Kidney capillary endothelial cell (primary cell): ENCODE measurements at regions not wholly inside any gene's neighbourhood (a gene's known extent, or its start where the extent isn't known, plus 50 kb on each side); places are given as distances from the start of the nearest gene placed in this dataset.
"Not testable (repeated sequence)": the region's sequence is repeated elsewhere in the genome, so short reads cannot be mapped to it uniquely, and the experiment has no call there.

Experiments
- DNase-seq: peaks from one replicate; pipeline ENCODE4 v3.0.0-alpha.2; 2018; ENCODE audit warnings: low spot score

DNA sequence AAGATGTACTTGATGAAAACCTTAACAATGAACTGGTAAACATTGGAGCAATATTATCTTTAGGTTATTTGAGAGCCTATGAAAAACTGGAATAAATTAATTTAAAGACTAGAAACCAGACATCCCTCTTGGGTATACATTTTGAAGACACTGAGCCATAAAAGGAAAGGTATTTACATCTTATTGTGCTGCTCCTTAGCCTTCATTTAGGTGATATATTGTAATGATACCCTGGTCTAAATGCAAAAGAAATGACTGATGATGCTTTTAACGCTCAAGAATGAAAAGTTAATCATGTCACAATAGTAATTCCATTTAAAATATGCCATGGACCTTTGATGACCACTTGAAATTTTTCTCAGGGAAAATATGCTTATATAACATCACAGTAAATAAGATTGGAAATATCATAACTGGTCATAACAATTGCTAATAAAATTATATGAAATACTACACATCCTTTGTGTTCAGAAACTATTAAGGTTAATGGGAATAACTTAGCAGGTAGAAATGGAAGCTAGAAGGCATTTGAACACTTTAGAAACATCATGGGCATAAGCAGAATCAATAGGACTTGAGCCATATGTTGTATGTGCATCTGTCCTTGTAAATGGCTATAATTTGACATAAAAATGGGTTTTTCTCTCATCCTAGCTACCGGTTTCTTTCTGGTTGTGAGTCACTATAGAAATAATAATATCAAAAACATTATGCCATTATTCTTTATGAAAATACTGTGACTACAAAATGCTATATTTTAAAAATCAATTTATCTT, 979.7 kb downstream of the RAPGEF2 start:
- no peak for DNase-seq

DNA sequence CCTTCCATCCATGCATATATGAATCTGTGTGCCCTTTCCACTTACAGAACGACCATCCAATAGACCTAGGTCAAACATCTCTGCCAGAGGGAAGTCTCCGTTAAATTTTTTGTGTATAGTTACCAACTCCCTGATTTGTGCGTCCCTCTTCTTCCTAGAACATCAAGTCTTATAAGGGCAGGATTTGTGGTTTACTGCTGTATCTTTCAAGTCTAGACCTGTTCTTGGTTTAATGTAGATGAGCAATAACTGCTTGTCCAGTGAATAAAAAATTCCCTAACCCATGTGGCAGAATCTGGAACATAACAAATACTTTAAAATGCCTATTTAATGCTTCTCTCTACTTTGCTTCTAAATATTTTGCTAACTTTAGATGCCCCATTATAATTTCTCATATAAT, 988.8 kb downstream of the RAPGEF2 start:
- DNase-seq = no peak

DNA sequence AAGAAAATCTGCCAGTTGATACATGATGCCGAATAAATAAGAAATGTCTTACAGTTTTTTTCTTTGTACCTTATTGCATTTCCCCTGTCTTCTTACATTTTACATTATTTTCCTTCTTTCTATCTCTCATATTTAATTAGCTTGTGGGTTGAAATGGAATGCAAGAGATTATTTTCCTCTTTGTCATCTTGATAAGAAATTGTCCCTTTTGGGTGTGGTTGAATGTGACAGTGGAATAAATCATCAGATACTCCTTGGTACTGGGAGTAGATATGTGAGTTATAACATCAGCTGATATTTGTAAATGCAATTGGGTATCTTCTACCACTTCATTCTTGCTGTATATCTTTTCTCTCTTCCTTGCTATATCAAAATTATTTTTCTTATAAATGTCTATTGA, 997.4 kb downstream of the RAPGEF2 start:
- no peak for DNase-seq

DNA sequence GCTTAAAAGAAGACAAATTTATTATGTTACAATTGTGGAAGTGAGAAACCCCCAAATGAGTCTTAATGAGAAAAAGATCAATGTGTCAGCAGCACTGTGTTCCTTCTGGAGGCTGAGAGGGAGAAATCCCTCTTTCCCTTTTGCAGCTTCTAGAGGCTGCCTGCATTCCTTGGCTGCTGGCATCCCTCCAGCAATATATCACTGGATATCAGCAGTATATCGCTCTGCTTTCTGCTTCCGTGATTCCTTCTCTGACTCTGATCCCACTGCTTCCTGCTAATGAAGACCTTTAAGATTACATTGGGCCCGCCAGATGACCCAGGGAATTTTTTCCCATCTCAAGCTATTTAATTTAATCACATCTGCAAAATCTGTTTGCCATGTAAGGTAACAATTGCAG, 1008.0 kb downstream of the RAPGEF2 start:
- DNase-seq = no peak

DNA sequence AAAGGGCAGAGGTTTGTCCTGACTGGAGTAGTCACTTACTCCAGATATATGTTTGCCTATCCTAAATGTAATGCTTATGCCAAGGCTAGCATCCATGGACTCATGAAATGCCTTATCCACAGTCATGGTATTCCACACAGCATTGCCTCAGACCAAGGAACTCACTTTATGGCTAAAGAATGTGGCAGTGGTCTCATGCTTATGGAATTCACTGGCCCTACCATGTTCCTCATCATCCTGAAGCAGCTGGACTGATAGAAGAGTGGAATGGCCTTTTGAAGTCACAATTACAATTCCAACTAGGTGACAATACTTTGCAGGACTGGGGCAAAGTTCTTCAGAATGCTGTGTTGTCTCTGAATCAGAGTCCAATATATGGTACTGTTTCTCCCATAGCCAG, 1014.8 kb downstream of the RAPGEF2 start:
- no peak for DNase-seq

DNA sequence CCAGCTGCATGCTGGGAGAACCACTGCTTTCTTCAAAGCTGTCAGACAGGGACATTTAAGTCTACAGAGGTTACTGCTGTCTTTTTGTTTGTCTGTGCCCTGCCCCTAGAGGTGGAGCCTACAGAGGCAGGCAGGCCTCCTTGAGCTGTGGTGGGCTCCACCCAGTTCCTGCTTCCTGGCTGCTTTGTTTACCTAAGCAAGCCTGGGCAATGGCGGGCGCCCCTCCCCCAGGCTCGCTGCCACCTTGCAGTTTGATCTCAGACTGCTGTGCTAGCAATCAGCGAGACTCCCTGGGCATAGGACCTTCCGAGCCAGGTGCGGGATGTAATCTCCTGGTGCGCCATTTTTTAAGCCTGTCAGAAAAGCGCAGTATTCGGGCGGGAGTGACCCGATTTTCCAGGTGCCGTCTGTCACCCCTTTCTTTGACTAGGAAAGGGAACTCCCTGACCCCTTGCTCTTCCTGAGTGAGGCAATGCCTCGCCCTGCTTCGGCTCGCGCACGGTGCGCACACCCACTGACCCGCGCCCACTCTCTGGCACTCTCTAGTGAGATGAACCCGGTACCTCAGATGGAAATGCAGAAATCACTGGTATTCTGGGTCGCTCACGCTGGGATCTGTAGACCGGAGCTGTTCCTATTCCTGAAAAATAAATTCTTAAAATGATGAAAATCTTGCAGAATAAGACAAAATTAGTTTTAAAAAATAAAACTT, 1022.9 kb downstream of the RAPGEF2 start:
- DNase-seq = not testable (repeated sequence)

DNA sequence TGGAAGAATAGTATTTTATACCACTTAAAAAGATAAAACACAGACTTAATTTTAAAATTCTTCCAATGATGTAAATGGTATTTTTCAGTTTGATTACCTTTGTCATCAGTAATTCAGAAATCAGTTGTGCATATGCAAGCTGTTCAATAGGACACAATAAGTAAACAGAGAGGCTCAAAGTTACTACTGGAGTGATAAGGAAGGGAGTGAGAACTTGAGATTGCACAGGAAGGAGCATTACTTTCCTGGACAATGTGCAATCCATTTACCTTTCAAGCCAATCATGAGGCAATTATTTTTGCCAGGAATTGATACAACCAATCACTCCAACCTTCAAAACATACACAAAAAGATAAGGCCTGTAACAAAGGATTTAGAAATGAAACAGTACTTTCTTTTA, 1024.3 kb downstream of the RAPGEF2 start:
- DNase-seq = no peak

DNA sequence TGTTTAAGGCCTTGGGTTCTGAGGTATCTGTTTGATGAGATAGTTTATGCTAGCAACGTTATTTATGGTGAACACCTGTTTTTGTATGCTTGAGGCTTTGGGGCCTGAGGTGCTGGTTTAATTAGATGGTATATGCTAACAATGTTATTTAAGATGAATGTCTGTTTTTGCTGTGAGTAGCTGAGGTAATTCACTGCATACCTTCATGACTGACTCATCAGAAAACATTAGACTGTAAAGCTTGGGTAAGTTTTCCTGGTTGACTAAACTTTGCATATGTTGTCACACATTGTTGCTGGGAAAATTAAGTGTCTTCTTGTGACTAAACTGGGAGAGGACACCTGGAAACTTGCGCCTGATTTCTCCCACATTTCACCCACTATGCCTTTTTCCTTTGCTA, 1026.6 kb downstream of the RAPGEF2 start:
- DNase-seq = no peak

DNA sequence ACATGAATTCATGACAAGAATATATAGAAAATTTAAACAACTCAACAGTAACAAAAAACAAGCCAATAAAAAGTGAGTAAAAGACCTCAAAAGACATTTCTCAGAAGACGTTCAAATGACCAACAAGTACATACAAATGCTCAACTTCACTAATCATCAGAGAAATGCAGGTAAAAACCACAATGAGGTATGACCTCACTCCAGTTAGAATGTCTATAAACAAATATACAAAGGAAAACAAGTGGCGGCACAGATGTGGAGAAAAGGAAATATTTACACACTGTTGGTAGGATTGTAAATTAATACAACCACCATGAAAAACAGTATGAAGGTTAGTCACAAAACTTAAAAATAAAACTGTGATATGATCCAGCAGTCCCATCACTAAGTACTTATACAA, 1033.1 kb downstream of the RAPGEF2 start:
- DNase-seq = no peak

DNA sequence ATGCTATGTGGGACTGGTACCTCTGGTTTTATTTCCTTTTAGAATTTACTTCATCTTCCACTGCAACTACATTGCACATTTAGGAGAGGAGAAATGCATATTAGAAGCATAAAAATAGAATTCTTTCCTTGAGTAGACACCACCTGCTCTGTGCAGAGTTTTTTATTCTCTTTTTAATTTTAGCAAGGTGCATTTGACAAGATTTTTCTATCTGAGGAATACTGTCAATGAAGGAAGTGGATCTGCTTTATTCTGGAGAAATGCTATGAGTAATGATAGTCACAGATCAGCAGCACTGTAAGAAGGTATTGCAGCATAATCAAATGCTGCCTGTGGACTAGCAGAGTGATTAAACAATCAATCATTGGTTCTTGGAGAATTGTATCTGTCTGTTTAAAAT, 1038.3 kb downstream of the RAPGEF2 start:
- DNase-seq = no peak

DNA sequence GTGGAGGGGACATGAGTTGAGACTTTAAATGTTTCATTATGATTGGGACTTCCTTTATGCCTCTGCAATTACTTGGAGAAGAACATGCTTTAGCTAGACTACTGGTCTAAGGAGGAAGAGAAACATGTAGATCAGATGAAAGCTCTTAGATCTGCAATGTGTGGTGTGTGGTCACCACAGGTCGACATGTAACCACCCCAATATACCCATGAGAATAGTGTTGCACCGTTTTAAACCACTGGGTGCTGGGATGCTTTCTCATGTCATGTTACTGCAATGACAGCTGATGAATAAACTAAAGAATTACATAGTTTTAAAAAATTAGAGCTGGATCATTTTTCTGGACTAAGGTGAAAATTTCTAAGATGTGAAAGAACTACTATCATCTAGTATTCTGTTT, 1039.7 kb downstream of the RAPGEF2 start:
- DNase-seq = no peak

DNA sequence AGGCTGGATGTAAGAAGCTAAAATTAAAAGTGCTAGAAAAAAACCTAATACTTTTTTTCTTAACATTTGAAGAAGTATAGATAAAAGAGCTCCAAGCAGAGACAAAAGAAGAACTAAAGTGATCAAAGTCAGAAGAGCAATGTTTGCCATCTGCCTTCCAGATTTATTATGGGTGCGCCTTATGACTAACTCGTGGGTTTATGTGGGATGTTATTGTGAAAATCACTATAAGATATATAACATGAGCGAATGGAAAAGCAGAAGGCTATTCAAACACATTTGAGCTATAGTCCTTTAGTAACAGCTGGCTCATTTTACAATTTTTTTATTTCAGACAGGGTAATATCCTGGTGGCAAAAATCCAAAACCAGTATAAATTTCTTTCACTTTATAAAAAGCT, 1040.7 kb downstream of the RAPGEF2 start:
- no peak for DNase-seq

DNA sequence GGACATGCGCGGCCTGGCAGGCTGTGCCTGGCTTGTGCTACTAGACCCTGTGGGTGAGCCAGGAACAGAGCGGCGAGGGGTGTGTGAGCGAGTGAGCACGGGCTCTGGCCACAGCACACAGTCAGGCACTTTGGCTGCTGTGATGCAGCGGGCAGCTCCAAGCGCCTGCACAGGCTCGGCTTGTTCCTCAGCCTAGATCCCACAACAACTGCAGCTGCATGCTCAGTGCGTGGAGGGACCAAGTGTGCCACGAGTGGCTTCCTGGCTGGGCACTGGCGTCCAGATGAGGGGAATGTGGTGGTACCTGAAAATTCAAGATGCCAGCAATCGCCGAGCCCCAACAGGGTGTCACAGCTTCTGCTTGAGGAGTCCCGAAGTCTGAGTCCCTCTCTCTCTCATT, 1056.6 kb downstream of the RAPGEF2 start:
- no peak for DNase-seq

DNA sequence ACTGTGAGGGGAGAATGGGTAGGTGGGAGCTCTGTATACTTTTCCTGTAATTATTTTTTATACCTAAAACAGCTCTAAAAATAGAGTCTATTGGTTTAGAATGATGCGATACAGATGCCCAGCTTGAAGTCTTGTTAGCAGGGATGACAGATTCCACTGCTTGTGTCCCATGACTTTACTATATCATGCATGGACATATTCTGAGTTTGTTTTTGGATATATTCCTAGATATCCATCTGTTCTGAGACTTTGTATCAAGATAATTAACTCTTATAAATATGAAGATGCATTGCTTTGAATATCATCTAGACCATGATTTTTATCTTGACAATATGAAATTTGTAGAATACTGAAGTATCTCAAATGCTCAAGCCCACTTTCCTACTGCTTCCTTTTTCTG, 1058.1 kb downstream of the RAPGEF2 start:
- DNase-seq = no peak

DNA sequence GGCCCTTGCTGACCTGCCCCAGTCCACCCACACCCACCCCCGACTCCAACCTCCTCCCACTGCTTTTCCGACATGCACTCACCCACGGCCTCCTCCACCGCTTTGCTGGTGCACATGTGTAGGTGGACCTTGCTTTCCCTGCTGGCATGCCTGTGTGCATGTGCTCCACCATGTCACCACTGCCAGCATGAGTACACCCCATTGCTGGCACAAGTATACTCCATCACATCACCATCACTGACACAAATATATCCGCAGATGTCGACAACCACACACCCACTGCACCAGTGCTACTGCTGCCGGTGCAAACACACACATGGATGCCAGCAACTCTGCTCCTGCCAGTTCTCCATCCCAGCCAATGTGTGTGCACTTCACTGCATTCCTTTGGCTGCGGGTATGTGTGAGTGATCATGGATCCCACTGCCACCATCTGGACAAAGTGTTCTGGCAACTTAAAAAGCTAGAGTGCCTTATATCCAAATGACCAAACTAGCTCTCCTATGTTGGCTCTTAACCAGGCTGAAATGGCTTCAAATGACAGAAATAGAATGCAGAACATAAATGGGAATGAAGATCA, 1072.3 kb downstream of the RAPGEF2 start:
- no peak for DNase-seq

DNA sequence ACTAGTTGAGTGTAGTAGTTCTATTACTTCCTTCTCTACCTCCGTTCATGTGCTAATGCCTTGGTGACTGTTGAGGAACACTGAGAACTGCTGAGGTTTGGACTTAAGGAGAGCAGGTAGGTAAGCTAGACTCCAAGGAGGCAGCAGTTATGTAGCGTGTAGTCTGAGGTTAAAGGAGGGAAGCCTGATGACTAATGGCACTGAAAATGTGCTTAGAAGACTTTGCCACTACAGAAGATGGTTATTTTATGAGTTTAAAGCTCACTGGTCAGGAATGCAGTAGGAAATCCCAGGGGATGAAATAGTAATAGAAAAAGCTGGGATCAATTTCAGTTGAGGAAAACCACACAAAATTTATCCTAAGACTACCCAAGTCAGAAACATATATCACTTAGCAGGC, 1077.3 kb downstream of the RAPGEF2 start:
- DNase-seq = no peak

DNA sequence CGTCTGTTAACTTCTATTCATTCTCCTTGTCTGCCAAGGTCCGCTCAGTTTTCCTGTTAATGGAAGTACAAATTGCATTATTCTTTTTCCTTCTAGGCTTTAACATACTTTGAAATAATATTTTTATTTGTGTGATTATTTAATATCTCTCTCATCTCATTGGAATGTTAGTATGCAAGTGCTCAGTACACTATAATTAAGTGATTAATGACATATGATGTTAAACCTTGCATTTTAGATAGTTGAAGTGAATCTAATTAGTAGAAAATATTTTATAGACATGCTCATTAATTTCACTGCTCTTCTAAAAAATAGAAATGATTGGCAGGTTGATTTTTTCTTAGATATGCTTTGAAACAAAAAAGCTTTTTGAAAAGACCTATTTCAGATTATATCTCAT, 1079.8 kb downstream of the RAPGEF2 start:
- no peak for DNase-seq

DNA sequence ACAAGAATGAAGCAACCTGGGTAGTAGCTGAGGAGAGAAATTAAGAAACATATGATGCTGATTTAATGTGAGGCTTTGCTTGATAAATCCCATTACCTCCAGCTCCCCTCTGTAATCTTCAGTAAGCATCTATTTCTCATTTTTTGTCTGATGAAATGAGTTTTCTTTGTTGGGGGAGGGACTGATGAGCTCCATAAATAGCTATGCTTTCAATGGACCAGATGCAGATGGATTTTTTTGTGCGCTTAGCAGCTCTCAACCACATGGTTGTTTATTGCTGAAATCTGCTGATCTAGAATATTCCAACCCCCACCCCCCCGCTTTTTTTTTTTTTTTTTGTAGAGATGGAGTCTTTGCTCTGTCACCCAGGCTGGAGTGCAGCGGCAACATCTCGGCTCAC, 1082.0 kb downstream of the RAPGEF2 start:
- DNase-seq = no peak

DNA sequence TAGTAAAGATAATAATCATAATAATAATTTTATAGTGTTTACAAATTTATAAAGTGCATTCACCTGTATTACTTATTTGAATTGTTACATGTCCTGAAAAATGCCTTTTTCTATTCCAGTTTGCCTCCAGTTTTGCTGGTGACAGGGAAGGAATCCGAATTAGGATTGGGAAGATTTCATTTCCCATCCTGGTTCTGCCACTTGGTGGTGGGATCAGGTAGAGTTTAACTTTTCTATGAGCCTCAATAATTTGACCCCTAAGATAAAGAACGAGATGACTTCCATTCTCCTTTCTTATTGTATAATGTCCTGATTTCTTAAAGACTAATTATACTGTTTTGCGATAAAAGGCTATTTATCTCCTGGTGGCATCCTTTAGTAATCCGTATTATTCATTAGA, 1090.9 kb downstream of the RAPGEF2 start:
- DNase-seq = no peak

DNA sequence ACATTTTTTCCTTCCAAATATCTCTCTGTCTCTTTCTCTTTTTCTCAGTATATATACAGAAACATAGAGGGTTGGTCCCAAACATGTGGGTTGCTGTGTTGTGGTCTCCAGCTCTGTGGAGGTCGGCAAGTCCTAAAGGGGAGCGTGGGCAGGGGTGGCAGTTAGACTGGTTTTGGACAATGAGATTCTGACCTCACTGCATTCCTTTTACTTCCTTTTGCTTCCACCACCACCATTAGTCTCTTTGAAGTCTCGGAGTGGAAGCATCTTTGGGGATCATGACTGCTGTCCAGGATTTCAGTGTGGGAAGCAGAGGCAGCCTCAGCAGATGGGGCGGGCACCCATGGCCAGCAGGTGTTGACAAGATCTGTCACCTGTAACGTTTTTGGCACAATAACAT, 1091.8 kb downstream of the RAPGEF2 start:
- DNase-seq = no peak

DNA sequence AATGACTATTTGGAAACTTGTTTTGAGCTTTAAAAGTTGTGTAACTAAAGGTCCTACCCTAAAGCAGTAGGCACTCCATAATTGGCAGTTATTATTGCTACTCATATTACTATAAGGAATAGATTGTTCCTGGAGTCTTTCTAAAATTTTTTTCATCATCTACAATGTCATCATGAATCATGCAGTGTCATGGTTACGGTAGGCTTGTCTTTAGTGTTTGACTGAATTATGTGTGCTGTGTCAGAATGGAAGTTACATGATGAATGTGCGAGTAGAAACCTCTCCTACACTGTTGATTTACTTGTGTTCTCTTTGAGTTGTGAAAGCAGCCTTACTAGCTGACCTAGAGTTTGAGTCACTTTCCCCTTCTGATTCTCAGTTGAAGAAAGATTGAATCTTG, 1099.9 kb downstream of the RAPGEF2 start:
- DNase-seq = no peak

DNA sequence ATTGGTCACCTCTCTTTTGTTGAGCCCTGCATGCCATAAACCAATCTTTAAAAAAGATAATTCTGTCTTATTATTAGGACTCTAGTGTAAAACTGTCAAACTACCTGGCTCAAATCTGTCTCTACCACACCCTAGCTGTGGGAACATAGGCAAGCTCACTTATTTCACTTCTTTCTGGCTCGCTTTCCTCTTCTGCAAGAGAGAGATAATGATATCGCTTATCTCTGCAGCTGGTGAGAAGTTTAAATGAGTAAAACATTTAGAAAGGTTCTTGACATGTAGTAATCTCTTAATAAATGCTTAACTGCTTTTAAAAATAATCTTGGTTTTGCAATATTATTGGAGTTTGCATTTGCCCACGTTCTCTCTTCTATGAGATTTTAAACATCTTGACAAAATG, 1109.2 kb downstream of the RAPGEF2 start:
- DNase-seq = no peak

DNA sequence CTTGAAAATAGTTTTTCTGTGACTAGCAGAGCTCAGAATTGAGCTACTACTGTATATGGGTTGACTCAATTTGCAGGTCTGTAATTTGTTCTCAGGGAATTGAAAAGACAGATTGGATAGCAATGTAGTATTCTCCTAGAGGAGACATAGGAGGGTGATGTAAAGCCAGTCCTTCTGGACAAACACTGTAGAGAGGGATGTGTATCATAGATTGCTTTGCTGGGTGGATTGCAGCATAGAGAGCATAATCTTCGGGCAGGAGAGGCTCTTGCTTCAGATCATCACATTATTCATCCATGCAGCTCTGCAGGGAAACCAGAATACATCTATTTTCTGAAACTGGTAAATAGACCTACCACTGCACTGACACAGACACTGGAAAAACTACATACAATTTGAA, 1110.5 kb downstream of the RAPGEF2 start:
- no peak for DNase-seq

DNA sequence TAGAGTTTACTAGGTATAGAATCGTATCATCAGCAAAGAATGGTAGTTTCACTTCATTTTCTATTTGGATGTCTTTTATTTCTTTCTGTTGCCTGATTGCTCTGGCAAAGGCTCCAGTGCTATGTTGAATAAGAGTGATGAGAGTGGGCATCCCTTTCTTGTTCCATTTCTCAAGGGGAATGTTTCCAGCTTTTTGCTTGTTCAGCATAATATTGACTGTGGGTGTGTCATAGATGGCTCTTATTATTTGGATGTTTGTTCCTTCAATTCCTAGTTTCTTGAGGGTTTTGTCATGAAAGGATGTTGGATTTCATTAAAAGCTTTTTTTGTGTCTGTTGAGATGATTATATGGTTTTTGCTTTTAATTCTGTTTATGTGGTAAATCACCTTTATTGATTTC, 1114.5 kb downstream of the RAPGEF2 start:
- no peak for DNase-seq
